H1 (cell line): ENCODE measurements at regions not wholly inside any gene's neighbourhood (a gene's known extent, or its start where the extent isn't known, plus 50 kb on each side); places are given as distances from the start of the nearest gene placed in this dataset.

Experiments
- EZH2 ChIP-seq: fragments of 200-600 bp; sonication (generic); IDR thresholded peaks from 2 replicates; pipeline ENCODE4 v1.7.1; 2012; ENCODE audit warnings: low read depth, mild to moderate bottlenecking, moderate library complexity, low read length, inconsistent platforms; ENCODE audit not compliant: severe bottlenecking
- GABPA ChIP-seq: IDR thresholded peaks from 2 replicates; pipeline ENCODE4 v1.6.1; 2011; ENCODE audit warnings: mild to moderate bottlenecking, low read length, moderate library complexity, borderline replicate concordance; ENCODE audit not compliant: insufficient read depth
- JUN ChIP-seq: IDR thresholded peaks from 2 replicates; pipeline ENCODE4 v1.6.1; 2011; ENCODE audit warnings: low read depth, mild to moderate bottlenecking, improper control_type of control experiment, low read length
- JUND ChIP-seq: IDR thresholded peaks from 2 replicates; pipeline ENCODE4 v1.6.1; 2011; ENCODE audit warnings: mild to moderate bottlenecking, improper control_type of control experiment, low read length
- POLR2AphosphoS5 ChIP-seq: IDR thresholded peaks from 2 replicates; pipeline ENCODE4 v1.6.1; 2011; ENCODE audit warnings: low read depth, low read length
- SP1 ChIP-seq: IDR thresholded peaks from 2 replicates; pipeline ENCODE4 v1.6.1; 2011; ENCODE audit warnings: low read depth, low read length
- TAF7 ChIP-seq: optimal IDR thresholded peaks from 2 replicates; pipeline ENCODE3; 2011; ENCODE audit warnings: low read depth, mild to moderate bottlenecking, inconsistent platforms, low read length, moderate library complexity, borderline replicate concordance

DNA sequence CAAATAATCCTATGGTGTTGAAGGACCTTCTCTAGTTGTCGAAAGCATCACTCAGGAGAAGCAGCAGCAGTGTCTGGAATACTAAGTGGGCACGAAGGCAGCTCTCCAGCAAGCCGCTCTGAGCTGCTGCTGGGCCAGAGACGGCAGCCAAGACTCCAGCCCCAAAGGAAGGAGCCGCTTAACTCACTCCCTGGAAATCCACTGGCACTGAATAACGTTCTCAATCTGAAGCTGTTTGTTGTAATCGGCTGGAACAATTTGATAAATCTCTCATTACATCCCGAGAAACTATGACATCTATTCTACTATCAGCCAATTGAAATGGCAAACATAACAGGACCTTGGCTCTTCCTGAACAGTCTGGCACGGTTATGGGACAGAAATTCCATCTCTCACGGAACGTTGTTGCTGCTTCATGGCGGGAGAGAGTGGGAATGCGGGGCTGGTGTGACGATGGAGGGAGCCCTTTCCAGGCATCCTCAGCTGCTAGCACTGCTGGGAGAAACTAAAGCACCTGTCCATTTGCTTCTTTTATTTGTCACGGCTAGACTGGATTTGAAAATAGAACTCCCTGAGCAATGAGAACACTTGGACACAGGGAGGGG lies 331.5 kb upstream of the RNF32 start (continued):
- TF ChIP-seq JUND (no peak), EZH2 (no peak), JUN (no peak), TAF7 (no peak), GABPA (no peak), SP1 (no peak), POLR2AphosphoS5 (no peak)
